DOHH2 (cell line): ENCODE measurements at regions not wholly inside any gene's neighbourhood (a gene's known extent, or its start where the extent isn't known, plus 50 kb on each side); places are given as distances from the start of the nearest gene placed in this dataset.

ENCODE experiments used
- H3F3A ChIP-seq: fragments of 200-600 bp; sonication (generic), shearing (Covaris generic); 2 replicates; pipeline ENCODE4 v1.6.0; 2016; ENCODE audit warnings: antibody characterized with exemption, mild to moderate bottlenecking; ENCODE audit not compliant: control insufficient read depth, insufficient read depth
- H3K27ac ChIP-seq: fragments of 200-600 bp; sonication (generic); 2 replicates; pipeline ENCODE4 v1.5.1; 2014; ENCODE audit warnings: low read depth, mild to moderate bottlenecking, low read length, moderate library complexity
- H3K27me3 ChIP-seq: fragments of 200-600 bp; sonication (generic); 2 replicates; pipeline ENCODE4 v1.6.1; 2014; ENCODE audit warnings: mild to moderate bottlenecking, low read length, mixed read lengths; ENCODE audit not compliant: control insufficient read depth
- H3K36me3 ChIP-seq: fragments of 200-600 bp; sonication (generic); 2 replicates; pipeline ENCODE4 v1.6.1; 2014; ENCODE audit warnings: mild to moderate bottlenecking, low read length, moderate library complexity, mixed read lengths; ENCODE audit not compliant: control insufficient read depth
- H3K4me1 ChIP-seq: fragments of 200-600 bp; sonication (generic); 2 replicates; pipeline ENCODE4 v1.6.1; 2014; ENCODE audit warnings: mild to moderate bottlenecking, low read length, mixed read lengths; ENCODE audit not compliant: control insufficient read depth
- H3K4me2 ChIP-seq: fragments of 200-600 bp; sonication (generic); 2 replicates; pipeline ENCODE4 v1.6.0; 2014; ENCODE audit warnings: mild to moderate bottlenecking, low read length, moderate library complexity
- H3K4me3 ChIP-seq: fragments of 200-600 bp; sonication (generic); 2 replicates; pipeline ENCODE4 v1.5.1; 2014; ENCODE audit warnings: mild to moderate bottlenecking, low read length, mixed read lengths
- H3K79me2 ChIP-seq: fragments of 200-600 bp; sonication (generic); 2 replicates; pipeline ENCODE4 v1.6.1; 2014; ENCODE audit warnings: mild to moderate bottlenecking, low read length, mixed read lengths; ENCODE audit not compliant: control insufficient read depth
- H3K9me2 ChIP-seq: fragments of 200-600 bp; sonication (generic); replicated peaks from 2 replicates; pipeline ENCODE4 v1.6.1; 2014; ENCODE audit warnings: mild to moderate bottlenecking, low read length, mixed read lengths; ENCODE audit not compliant: control insufficient read depth
- H3K9me3 ChIP-seq: fragments of 200-600 bp; sonication (generic); 2 replicates; pipeline ENCODE4 v1.6.1; 2014; ENCODE audit warnings: antibody characterized with exemption, low read length, mixed read lengths; ENCODE audit not compliant: control insufficient read depth, insufficient read depth
- H4K20me1 ChIP-seq: fragments of 200-600 bp; sonication (generic); 2 replicates; pipeline ENCODE4 v1.6.0; 2014; ENCODE audit warnings: low read depth, mild to moderate bottlenecking, antibody characterized with exemption, low read length, moderate library complexity; ENCODE audit not compliant: control insufficient read depth, insufficient read depth
- EZH2phosphoT487 ChIP-seq: fragments of 200-600 bp; sonication (generic); IDR thresholded peaks from 2 replicates; pipeline ENCODE4 v1.6.1; 2017; ENCODE audit warnings: borderline replicate concordance, mild to moderate bottlenecking, antibody characterized with exemption, low read length, moderate library complexity, mixed read lengths
- TF ChIP-seq, protein P1 (sequence below): fragments of 200-600 bp; sonication (generic); IDR thresholded peaks from one replicate; pipeline ENCODE4 v1.5.1; 2014; ENCODE audit warnings: antibody characterized with exemption, mild to moderate bottlenecking, low read depth, low read length; ENCODE audit not compliant: poor library complexity, severe bottlenecking

- Histone ChIP-seq H3K9me2 (no peaks in the 10 kb centered on the region), H3K4me3 (no peak overlapping the region), H3K9me3 (no peaks in the 10 kb centered on the region), H3K4me2 (no peak overlapping the region), H3K4me1 (no peaks in the 10 kb centered on the region), H3K79me2 (no peaks in the 10 kb centered on the region), H4K20me1 (no peaks in the 10 kb centered on the region), H3K27me3 (no peaks in the 10 kb centered on the region; the same call in 1 of the 2 replicates), H3K36me3 (no peaks in the 10 kb centered on the region), H3F3A (no peaks in the 10 kb centered on the region), H3K27ac (no peak overlapping the region)
- TF ChIP-seq EZH2phosphoT487, result no peak
- TF ChIP-seq, protein P1, sequence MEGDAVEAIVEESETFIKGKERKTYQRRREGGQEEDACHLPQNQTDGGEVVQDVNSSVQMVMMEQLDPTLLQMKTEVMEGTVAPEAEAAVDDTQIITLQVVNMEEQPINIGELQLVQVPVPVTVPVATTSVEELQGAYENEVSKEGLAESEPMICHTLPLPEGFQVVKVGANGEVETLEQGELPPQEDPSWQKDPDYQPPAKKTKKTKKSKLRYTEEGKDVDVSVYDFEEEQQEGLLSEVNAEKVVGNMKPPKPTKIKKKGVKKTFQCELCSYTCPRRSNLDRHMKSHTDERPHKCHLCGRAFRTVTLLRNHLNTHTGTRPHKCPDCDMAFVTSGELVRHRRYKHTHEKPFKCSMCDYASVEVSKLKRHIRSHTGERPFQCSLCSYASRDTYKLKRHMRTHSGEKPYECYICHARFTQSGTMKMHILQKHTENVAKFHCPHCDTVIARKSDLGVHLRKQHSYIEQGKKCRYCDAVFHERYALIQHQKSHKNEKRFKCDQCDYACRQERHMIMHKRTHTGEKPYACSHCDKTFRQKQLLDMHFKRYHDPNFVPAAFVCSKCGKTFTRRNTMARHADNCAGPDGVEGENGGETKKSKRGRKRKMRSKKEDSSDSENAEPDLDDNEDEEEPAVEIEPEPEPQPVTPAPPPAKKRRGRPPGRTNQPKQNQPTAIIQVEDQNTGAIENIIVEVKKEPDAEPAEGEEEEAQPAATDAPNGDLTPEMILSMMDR, result no peak
Observed at GRCh38 chr1:63190171-63190570, 132.2 kb upstream of the FOXD3 start.

DNA sequence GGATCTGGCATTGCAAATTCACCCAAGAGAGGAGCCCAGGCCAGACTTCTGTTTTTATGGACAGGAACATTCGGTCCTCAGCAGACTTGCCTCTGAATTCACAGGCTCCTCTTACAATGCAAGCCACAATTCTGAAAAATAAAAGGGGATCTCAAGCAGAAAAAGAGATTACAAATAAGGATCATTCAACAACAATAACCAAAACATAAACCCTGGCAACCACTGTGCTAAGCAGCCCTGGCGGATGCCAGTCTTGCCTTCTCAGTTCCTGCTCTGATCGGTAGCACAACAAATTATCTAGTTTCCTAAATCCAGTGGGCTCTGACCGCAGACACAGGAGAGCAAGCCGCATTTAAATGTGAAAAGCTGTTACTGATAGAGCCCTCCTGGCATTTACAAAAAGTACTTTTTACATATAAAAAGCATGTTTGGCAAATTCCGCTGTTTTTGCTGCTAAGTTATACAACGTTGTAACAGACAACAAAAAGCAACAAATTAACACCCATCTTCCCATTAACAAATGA is 123.4 kb upstream of the FOXD3 start:
- TF ChIP-seq EZH2phosphoT487, result no peak
- TF ChIP-seq, protein P1, result no peak
- no peaks in the 10 kb centered on the region for H3K79me2 ChIP-seq
- H3K4me2 ChIP-seq, result no peak overlapping the region
- H3K4me3 ChIP-seq, result no peak overlapping the region
- H3K27me3 ChIP-seq, result peaks cover 18% of the 10 kb centered on the region
- no peaks in the 10 kb centered on the region for H3K4me1 ChIP-seq
- no peaks in the 10 kb centered on the region for H3K36me3 ChIP-seq
- H3K9me2 ChIP-seq, result no peaks in the 10 kb centered on the region
- H3K9me3 ChIP-seq, result no peaks in the 10 kb centered on the region
- no peaks in the 10 kb centered on the region for H4K20me1 ChIP-seq
- no peaks in the 10 kb centered on the region for H3F3A ChIP-seq
- H3K27ac ChIP-seq, result no peak overlapping the region

DNA sequence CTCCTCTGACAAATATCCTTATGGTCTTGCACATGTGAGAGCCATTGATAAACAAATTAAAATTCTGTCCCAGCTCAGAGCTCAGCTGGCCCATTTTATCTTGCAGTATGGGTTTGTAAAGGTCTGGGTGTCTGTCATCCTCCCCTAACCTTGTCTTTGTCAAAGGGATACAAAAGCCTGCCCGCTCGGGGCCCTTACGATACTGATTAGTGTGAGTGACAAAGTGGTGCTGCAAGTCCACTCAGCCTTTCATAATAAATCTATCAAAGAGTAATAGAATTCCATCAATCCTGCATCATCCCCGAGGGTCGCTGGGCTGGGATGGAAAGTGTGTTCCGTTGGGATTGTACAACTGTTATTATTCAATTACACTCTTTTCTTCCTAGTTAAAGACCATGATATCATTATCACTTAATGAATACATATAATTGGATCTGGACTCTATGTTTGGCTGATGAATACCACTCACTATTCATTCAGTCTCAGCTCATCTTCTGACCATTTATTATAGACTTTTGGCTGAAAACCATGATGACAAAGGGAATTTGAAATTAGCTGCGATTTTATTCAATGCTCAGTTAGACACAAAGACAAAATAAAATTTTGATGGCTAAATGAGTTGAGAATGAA is 122.5 kb upstream of the FOXD3 start:
- H4K20me1 ChIP-seq, result no peaks in the 10 kb centered on the region
- no peaks in the 10 kb centered on the region for H3K79me2 ChIP-seq
- H3K4me2 ChIP-seq, result no peak overlapping the region
- H3K36me3 ChIP-seq, result no peaks in the 10 kb centered on the region
- no peak for TF ChIP-seq EZH2phosphoT487
- TF ChIP-seq, protein P1, result no peak
- no peaks in the 10 kb centered on the region for H3K9me3 ChIP-seq
- no peak overlapping the region for H3K27ac ChIP-seq
- H3K9me2 ChIP-seq, result no peaks in the 10 kb centered on the region
- H3K4me3 ChIP-seq, result no peak overlapping the region
- peaks cover 18% of the 10 kb centered on the region for H3K27me3 ChIP-seq
- H3K4me1 ChIP-seq, result no peaks in the 10 kb centered on the region
- H3F3A ChIP-seq, result no peaks in the 10 kb centered on the region
